NT2/D1 (cell line): ENCODE measurements at regions not wholly inside any gene's neighbourhood (a gene's known extent, or its start where the extent isn't known, plus 50 kb on each side); places are given as distances from the start of the nearest gene placed in this dataset.

Experiments used
- SUZ12 ChIP-seq: IDR thresholded peaks from 2 replicates; pipeline ENCODE4 v1.6.1; 2011; ENCODE audit not compliant: insufficient read length, insufficient read depth; ENCODE audit errors: extremely low read depth
- ZNF274 ChIP-seq: IDR thresholded peaks from 2 replicates; pipeline ENCODE4 v1.6.1; 2011; ENCODE audit warnings: mild to moderate bottlenecking, low read depth, low read length

DNA sequence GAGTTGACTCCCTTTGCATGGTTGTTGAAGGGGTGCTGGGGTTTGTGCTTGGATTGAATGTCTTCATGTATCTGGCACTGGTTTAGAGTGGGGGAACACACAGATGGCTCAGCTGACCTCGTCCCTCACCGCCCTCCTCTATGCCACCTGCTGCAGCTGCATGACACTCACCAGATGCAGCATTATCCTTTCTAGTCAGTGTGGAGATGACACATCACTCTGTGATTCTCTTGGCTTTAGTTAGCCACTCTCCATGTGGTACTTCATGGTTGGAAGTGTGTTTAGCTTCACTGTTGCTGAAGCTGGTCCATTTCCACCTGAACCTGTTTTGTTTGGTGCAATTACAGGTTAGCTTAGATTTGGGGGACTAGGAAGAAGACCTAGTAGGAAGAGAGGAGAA lies 56.3 kb upstream of the BMPER start:
- TF ChIP-seq ZNF274 = no peak
- TF ChIP-seq SUZ12 = no peak
